GM06990 (cell line): ENCODE measurements at regions not wholly inside any gene's neighbourhood (a gene's known extent, or its start where the extent isn't known, plus 50 kb on each side); places are given as distances from the start of the nearest gene placed in this dataset.

Experiments
- DNase-seq: peaks from one replicate; pipeline ENCODE4 v3.0.0-alpha.2; 2011; ENCODE audit not compliant: insufficient read length; ENCODE audit errors: extremely low read depth
- H3K27me3 ChIP-seq: replicated peaks from 2 replicates; pipeline ENCODE4 v1.6.0; 2011; ENCODE audit warnings: low read length; ENCODE audit not compliant: control insufficient read depth, insufficient read depth
- H3K36me3 ChIP-seq: 2 replicates; pipeline ENCODE4 v1.5.1; 2011; ENCODE audit warnings: low read length; ENCODE audit not compliant: control insufficient read depth, insufficient read depth
- H3K4me3 ChIP-seq: replicated peaks from 2 replicates; pipeline ENCODE4 v1.5.1; 2011; ENCODE audit warnings: low read depth, mild to moderate bottlenecking, control low read depth, low read length
- CTCF ChIP-seq: IDR thresholded peaks from 2 replicates; pipeline ENCODE4 v1.5.1; 2011; ENCODE audit warnings: low read length, control low read depth, mild to moderate bottlenecking, inconsistent platforms; ENCODE audit not compliant: insufficient read depth, poor library complexity, severe bottlenecking

- Histone ChIP-seq H3K27me3 (no peaks in the 10 kb centered on the region), H3K4me3 (no peak overlapping the region), H3K36me3 (no peaks in the 10 kb centered on the region)
- no peak for TF ChIP-seq CTCF
- no peak for DNase-seq
These were observed 118.4 kb upstream of the HAAO start for GRCh38 chr2:42910645-42911405.

GRCh38 chr2:42909966-42910365, 117.6 kb upstream of the HAAO start:
- no peak for DNase-seq
- no peak overlapping the region for H3K4me3 ChIP-seq
- no peaks in the 10 kb centered on the region for H3K27me3 ChIP-seq
- H3K36me3 ChIP-seq = no peaks in the 10 kb centered on the region
- no peak for TF ChIP-seq CTCF

GRCh38 chr2:42908518-42909200, 116.3 kb upstream of the HAAO start:
- no peak for TF ChIP-seq CTCF
- Histone ChIP-seq H3K4me3 (no peak overlapping the region), H3K36me3 (no peaks in the 10 kb centered on the region), H3K27me3 (no peaks in the 10 kb centered on the region)
- no peak for DNase-seq

GRCh38 chr2:42907835-42908234, 115.5 kb upstream of the HAAO start:
- Histone ChIP-seq H3K4me3 (no peak overlapping the region), H3K27me3 (no peaks in the 10 kb centered on the region), H3K36me3 (no peaks in the 10 kb centered on the region)
- TF ChIP-seq CTCF = no peak
- no peak for DNase-seq

DNA sequence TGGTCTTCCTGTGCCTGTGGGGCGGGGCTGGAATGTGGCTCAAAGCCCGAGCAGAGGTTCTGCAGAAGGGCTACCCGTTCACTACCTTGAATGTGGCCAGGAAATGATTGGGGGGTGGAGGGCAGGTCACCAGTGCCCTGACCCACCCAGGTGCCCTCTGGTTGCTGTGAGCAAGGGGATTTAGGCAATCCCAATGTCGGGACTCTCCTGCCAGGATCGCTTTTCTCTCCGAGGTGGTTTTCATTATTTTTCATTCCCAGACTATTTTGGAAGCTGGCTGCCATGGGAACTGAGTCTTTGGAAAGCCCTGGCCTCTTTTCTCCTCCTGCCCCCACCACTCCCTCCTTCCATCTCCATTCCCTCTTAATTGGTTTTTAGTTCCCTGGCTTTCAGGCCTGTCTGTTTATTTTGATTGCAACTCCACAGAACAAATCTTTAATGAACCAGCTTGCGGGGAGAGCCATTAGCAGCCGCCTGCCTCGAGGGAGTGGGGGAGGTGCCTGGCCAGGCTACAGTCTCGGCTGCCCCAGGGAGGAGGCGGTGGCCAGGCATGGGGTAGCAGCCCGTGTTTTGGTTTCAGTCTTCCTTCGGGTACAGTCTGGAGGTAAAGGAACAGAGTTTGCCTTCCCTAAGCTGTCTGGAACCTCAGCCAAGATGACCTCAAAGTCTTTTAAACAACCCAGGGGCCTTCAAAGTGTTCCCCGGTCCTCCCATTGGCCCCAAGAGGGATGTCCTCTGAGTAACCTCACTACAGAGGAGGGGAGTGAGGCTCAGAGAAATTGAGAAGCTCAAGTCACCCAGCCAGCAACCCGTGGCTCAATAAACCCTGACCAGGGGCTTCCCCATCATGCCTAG, 114.4 kb upstream of the HAAO start:
- no peak overlapping the region for H3K4me3 ChIP-seq
- no peak for DNase-seq
- H3K27me3 ChIP-seq = no peaks in the 10 kb centered on the region
- no peak for TF ChIP-seq CTCF
- H3K36me3 ChIP-seq = no peaks in the 10 kb centered on the region
